ENCODE measurements at regions not wholly inside any gene's neighbourhood (a gene's known extent, or its start where the extent isn't known, plus 50 kb on each side); places are given as distances from the start of the nearest gene placed in this dataset.

GRCh38 chr7:25834050-25834449, 317.9 kb upstream of the NFE2L3 start:
- intact Hi-C loops (cut with micrococcal nuclease), result no loop called here

- intact Hi-C loops (cut with micrococcal nuclease), result no loop called here
Observed at GRCh38 chr7:25835197-25835596, 316.8 kb upstream of the NFE2L3 start.

GRCh38 chr7:25839084-25839769, 312.8 kb upstream of the NFE2L3 start:
- intact Hi-C loops (cut with micrococcal nuclease), result no loop called here

GRCh38 chr7:25840209-25840792, 311.7 kb upstream of the NFE2L3 start:
- intact Hi-C loops (cut with micrococcal nuclease), result no loop called here

- intact Hi-C loops (cut with micrococcal nuclease), result no loop called here
Observed at GRCh38 chr7:25841575-25841974, 310.4 kb upstream of the NFE2L3 start.

- intact Hi-C loops (cut with micrococcal nuclease), result no loop called here
Observed at GRCh38 chr7:25842201-25842733, 309.7 kb upstream of the NFE2L3 start.

GRCh38 chr7:25843467-25843866, 308.5 kb upstream of the NFE2L3 start:
- intact Hi-C loops (cut with micrococcal nuclease), result no loop called here

- intact Hi-C loops (cut with micrococcal nuclease), result no loop called here
Observed at GRCh38 chr7:25844102-25844870, 307.7 kb upstream of the NFE2L3 start.

GRCh38 chr7:25845464-25845863, 306.5 kb upstream of the NFE2L3 start:
- intact Hi-C loops (cut with micrococcal nuclease), result no loop called here

GRCh38 chr7:25846722-25847121, 305.3 kb upstream of the NFE2L3 start:
- intact Hi-C loops (cut with micrococcal nuclease), result no loop called here

- intact Hi-C loops (cut with micrococcal nuclease), result no loop called here
Observed at GRCh38 chr7:25847336-25848070, 304.5 kb upstream of the NFE2L3 start.

- intact Hi-C loops (cut with micrococcal nuclease), result loop anchor here (2.0 to 10.0 kb wide), 3 partner anchors 255 to 1403 kb away; no protein-coding TSS in a partner anchor
Observed at GRCh38 chr7:25849500-25850184, 302.4 kb upstream of the NFE2L3 start.

- intact Hi-C loops (cut with micrococcal nuclease), result loop anchor here (2.0 to 10.0 kb wide), 3 partner anchors 255 to 1402 kb away; no protein-coding TSS in a partner anchor
Observed at GRCh38 chr7:25850216-25850615, 301.8 kb upstream of the NFE2L3 start.

- intact Hi-C loops (cut with micrococcal nuclease), result loop anchor here (1.0 to 10.0 kb wide), 5 partner anchors 256 to 1402 kb away; no protein-coding TSS in a partner anchor
Observed at GRCh38 chr7:25850735-25851134, 301.3 kb upstream of the NFE2L3 start.

- intact Hi-C loops (cut with micrococcal nuclease), result loop anchor here (1.0 to 10.0 kb wide), 8 partner anchors 15 to 1401 kb away; no protein-coding TSS in a partner anchor
Observed at GRCh38 chr7:25851332-25852210, 300.4 kb upstream of the NFE2L3 start.

- intact Hi-C loops (cut with micrococcal nuclease), result loop anchor here (1.0 to 10.0 kb wide), 5 partner anchors 14 to 1400 kb away; no protein-coding TSS in a partner anchor
Observed at GRCh38 chr7:25852211-25852938, 299.6 kb upstream of the NFE2L3 start.

- intact Hi-C loops (cut with micrococcal nuclease), result loop anchor here (1.0 to 10.0 kb wide), 5 partner anchors 14 to 1399 kb away; no protein-coding TSS in a partner anchor
Observed at GRCh38 chr7:25852939-25853271, 299.1 kb upstream of the NFE2L3 start.

- intact Hi-C loops (cut with micrococcal nuclease), result loop anchor here (2.0 to 10.0 kb wide), 4 partner anchors 13 to 1399 kb away; no protein-coding TSS in a partner anchor
Observed at GRCh38 chr7:25853314-25853713, 298.7 kb upstream of the NFE2L3 start.

GRCh38 chr7:25854059-25854458, 297.9 kb upstream of the NFE2L3 start:
- intact Hi-C loops (cut with micrococcal nuclease), result loop anchor here (1.0 to 10.0 kb wide), 5 partner anchors 8 to 1398 kb away; a partner anchor contains a TSS

All from T-helper 1 cell treated with Interleukin-12 subunit alpha and Interleukin-12 subunit beta and Interleukin-4 antibody, amounts not matched to agents 30 ng/mL and 1 ng/mL, for 36 hours (primary cell).